NCI-H82 treated with DMSO at 0.1 percent for 48 hours (cell line): ENCODE measurements at regions not wholly inside any gene's neighbourhood (a gene's known extent, or its start where the extent isn't known, plus 50 kb on each side); places are given as distances from the start of the nearest gene placed in this dataset.
A peak's percentile ranks its signal among the peaks of the same experiment; 100 is the strongest.
"Not testable (repeated sequence)": the region's sequence is repeated elsewhere in the genome, so short reads cannot be mapped to it uniquely, and the experiment has no call there.

Source experiments
- DNase-seq: peaks from one replicate; lab custom pipeline; 2025; ENCODE audit not compliant: unreplicated experiment; lab: John Stamatoyannopoulos, UW

GRCh38 chr10:3396116-3396515 is 223.5 kb upstream of the PITRM1 start:
- DNase-seq = no peak

GRCh38 chr10:3395458-3395861 is 222.9 kb upstream of the PITRM1 start:
- DNase-seq = no peak

GRCh38 chr10:3395041-3395440 is 222.5 kb upstream of the PITRM1 start:
- no peak for DNase-seq

- no peak for DNase-seq
Measured at GRCh38 chr10:3393958-3394357, 221.4 kb upstream of the PITRM1 start.

GRCh38 chr10:3391657-3392056 is 219.1 kb upstream of the PITRM1 start:
- no peak for DNase-seq

- DNase-seq = peak; percentile 31
Measured at GRCh38 chr10:3389130-3389529, 216.5 kb upstream of the PITRM1 start.

GRCh38 chr10:3385487-3385886 is 212.9 kb upstream of the PITRM1 start:
- no peak for DNase-seq

GRCh38 chr10:3382092-3382491 is 209.5 kb upstream of the PITRM1 start:
- no peak for DNase-seq

GRCh38 chr10:3380406-3381050 is 207.9 kb upstream of the PITRM1 start:
- no peak for DNase-seq

- DNase-seq = no peak
Measured at GRCh38 chr10:3376631-3377030, 204.0 kb upstream of the PITRM1 start.

GRCh38 chr10:3375505-3375904 is 202.9 kb upstream of the PITRM1 start:
- no peak for DNase-seq

- no peak for DNase-seq
Measured at GRCh38 chr10:3374914-3375313, 202.3 kb upstream of the PITRM1 start.

GRCh38 chr10:3373374-3374027 is 200.9 kb upstream of the PITRM1 start:
- DNase-seq = not testable (repeated sequence)

- DNase-seq = no peak
Measured at GRCh38 chr10:3372281-3372680, 199.7 kb upstream of the PITRM1 start.

GRCh38 chr10:3371624-3372023 is 199.0 kb upstream of the PITRM1 start:
- DNase-seq = not testable (repeated sequence)

GRCh38 chr10:3366735-3367405 is 194.3 kb upstream of the PITRM1 start:
- no peak for DNase-seq

- no peak for DNase-seq
Measured at GRCh38 chr10:3366043-3366442, 193.5 kb upstream of the PITRM1 start.

GRCh38 chr10:3365630-3366029 is 193.0 kb upstream of the PITRM1 start:
- no peak for DNase-seq

GRCh38 chr10:3364768-3365480 is 192.3 kb upstream of the PITRM1 start:
- DNase-seq = no peak

GRCh38 chr10:3363311-3364045 is 190.9 kb upstream of the PITRM1 start:
- DNase-seq = no peak

GRCh38 chr10:3362394-3362793 is 189.8 kb upstream of the PITRM1 start:
- no peak for DNase-seq
